Smooth muscle cell (in vitro differentiated cells): ENCODE measurements at regions not wholly inside any gene's neighbourhood (a gene's known extent, or its start where the extent isn't known, plus 50 kb on each side); places are given as distances from the start of the nearest gene placed in this dataset.

Experiments
- DNase-seq: peaks from one replicate; lab custom pipeline; 2025; ENCODE audit not compliant: unreplicated experiment; lab: John Stamatoyannopoulos, UW
- H2AFZ ChIP-seq: fragments of 200-600 bp; sonication (generic); 2 replicates; pipeline ENCODE4 v1.6.0; 2016; ENCODE audit warnings: antibody characterized with exemption, low read depth, mild to moderate bottlenecking
- H3F3A ChIP-seq: fragments of 200-600 bp; sonication (generic); 2 replicates; pipeline ENCODE4 v1.6.0; 2017; ENCODE audit warnings: antibody characterized with exemption, low read depth
- H3K27ac ChIP-seq: fragments of 200-600 bp; sonication (generic); 2 replicates; pipeline ENCODE4 v1.5.1; 2016; ENCODE audit warnings: low read depth, mild to moderate bottlenecking
- H3K27me3 ChIP-seq: fragments of 200-600 bp; sonication (generic); 2 replicates; pipeline ENCODE4 v1.6.1; 2016; ENCODE audit warnings: low read depth, mild to moderate bottlenecking
- H3K36me3 ChIP-seq: fragments of 200-600 bp; sonication (generic); 2 replicates; pipeline ENCODE4 v1.5.1; 2016; ENCODE audit warnings: low read depth
- H3K4me1 ChIP-seq: fragments of 200-600 bp; sonication (generic); 2 replicates; pipeline ENCODE4 v1.5.1; 2016; ENCODE audit warnings: low read depth
- H3K4me2 ChIP-seq: fragments of 200-600 bp; sonication (generic); 2 replicates; pipeline ENCODE4 v1.6.0; 2016; ENCODE audit warnings: mild to moderate bottlenecking
- H3K4me3 ChIP-seq: fragments of 200-600 bp; sonication (generic); 2 replicates; pipeline ENCODE4 v1.5.1; 2016; ENCODE audit warnings: mild to moderate bottlenecking
- H3K79me2 ChIP-seq: fragments of 200-600 bp; sonication (generic); 2 replicates; pipeline ENCODE4 v1.6.0; 2016; ENCODE audit warnings: low read depth, mild to moderate bottlenecking
- H3K9ac ChIP-seq: fragments of 200-600 bp; sonication (generic); 2 replicates; pipeline ENCODE4 v1.6.0; 2016; ENCODE audit warnings: low read depth
- H3K9me3 ChIP-seq: fragments of 200-600 bp; sonication (generic); replicated peaks from 2 replicates; pipeline ENCODE4 v1.5.1; 2016; ENCODE audit warnings: low read depth
- H4K20me1 ChIP-seq: fragments of 200-600 bp; sonication (generic); 2 replicates; pipeline ENCODE4 v1.6.0; 2016; ENCODE audit warnings: low read depth
- WGBS: methylation state at CpG from one replicate; pipeline ENCODE4 v1.1.7; 2016; ENCODE audit warnings: low lambda C conversion rate; 5-methylcytosine and 5-hydroxymethylcytosine counted together
- TF ChIP-seq, protein P1 (sequence below): fragments of 200-600 bp; sonication (generic); IDR thresholded peaks from 2 replicates; pipeline ENCODE4 v1.5.1; 2017; ENCODE audit warnings: borderline replicate concordance, mild to moderate bottlenecking, antibody characterized with exemption; ENCODE audit not compliant: insufficient read depth, poor library complexity, severe bottlenecking

DNA sequence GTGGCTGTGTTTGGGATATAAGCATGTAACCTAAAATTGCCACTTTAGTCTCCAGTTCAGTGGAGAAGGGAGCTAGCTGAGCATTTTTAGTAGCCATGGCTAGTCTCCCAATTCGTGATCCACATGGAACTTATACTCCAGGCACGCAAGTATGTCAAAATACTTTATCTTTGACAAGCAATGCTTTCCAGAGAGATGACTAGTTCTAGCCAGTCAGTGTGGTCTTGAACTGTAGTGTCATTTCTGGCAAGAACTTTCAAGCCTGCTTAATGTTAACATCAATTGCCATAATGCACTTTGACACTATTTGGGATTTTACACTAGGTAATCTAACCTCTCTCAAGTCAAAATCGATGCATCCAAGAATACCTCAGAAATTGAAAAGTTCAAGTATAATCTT lies 660.0 kb downstream of the PTPRC start:
- no peak for DNase-seq
- Histone ChIP-seq H3K4me2 (peak overlapping the region; percentile 74), H3K9ac (peak overlapping the region; percentile 69), H3K4me1 (peaks cover 6% of the 10 kb centered on the region), H4K20me1 (no peaks in the 10 kb centered on the region), H3K27me3 (no peaks in the 10 kb centered on the region), H3K79me2 (no peaks in the 10 kb centered on the region), H3K9me3 (no peaks in the 10 kb centered on the region), H3K4me3 (no peak overlapping the region), H3F3A (peaks cover 6% of the 10 kb centered on the region), H2AFZ (no peak overlapping the region), H3K36me3 (no peaks in the 10 kb centered on the region), H3K27ac (peak overlapping the region; percentile 93)
- 11% methylated on average over 3 of the region's 3 CpGs for WGBS
- TF ChIP-seq, protein P1, sequence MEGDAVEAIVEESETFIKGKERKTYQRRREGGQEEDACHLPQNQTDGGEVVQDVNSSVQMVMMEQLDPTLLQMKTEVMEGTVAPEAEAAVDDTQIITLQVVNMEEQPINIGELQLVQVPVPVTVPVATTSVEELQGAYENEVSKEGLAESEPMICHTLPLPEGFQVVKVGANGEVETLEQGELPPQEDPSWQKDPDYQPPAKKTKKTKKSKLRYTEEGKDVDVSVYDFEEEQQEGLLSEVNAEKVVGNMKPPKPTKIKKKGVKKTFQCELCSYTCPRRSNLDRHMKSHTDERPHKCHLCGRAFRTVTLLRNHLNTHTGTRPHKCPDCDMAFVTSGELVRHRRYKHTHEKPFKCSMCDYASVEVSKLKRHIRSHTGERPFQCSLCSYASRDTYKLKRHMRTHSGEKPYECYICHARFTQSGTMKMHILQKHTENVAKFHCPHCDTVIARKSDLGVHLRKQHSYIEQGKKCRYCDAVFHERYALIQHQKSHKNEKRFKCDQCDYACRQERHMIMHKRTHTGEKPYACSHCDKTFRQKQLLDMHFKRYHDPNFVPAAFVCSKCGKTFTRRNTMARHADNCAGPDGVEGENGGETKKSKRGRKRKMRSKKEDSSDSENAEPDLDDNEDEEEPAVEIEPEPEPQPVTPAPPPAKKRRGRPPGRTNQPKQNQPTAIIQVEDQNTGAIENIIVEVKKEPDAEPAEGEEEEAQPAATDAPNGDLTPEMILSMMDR = no peak

DNA sequence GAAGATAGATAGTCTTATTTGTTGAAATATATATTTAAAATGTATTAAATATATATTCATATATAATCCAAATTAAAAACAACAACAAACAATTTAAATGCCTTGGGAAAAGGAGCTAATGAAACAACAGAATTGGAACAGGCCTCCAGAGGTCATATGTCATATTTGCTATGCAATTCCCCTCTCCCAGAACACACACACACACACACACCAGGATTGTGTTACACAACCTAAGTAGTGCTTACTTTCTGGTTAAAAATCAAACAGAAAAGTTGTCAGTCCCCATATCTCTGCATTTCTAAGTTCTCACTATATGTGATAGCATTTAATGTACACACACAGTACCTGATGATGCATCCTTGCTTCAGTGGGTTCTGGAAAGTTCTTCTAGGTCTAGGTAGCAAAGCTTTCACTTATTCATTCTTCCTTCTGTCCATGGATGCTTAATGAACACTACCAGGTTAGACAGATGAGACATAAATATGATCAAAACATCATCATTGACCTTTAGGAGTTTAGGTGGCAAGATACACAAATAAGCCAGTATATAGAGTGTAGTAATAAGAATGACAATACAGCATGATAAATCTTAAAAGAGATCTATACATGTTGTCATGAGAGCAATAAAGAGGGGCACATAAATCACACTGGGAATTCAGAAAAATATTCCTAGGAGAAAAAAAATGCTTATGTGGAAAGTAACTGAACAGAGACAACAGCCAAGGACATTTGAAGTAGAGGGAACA lies 662.8 kb downstream of the PTPRC start:
- Histone ChIP-seq H3K9ac (no peak overlapping the region), H3K27me3 (no peaks in the 10 kb centered on the region), H3K36me3 (no peaks in the 10 kb centered on the region), H3K4me1 (peaks cover 6% of the 10 kb centered on the region), H2AFZ (peak overlapping the region; percentile 52), H3F3A (peaks cover 6% of the 10 kb centered on the region), H4K20me1 (no peaks in the 10 kb centered on the region), H3K27ac (peak overlapping the region; percentile 59), H3K79me2 (no peaks in the 10 kb centered on the region), H3K9me3 (no peaks in the 10 kb centered on the region), H3K4me3 (no peak overlapping the region), H3K4me2 (no peak overlapping the region)
- TF ChIP-seq, protein P1 = no peak
- DNase-seq = no peak

DNA sequence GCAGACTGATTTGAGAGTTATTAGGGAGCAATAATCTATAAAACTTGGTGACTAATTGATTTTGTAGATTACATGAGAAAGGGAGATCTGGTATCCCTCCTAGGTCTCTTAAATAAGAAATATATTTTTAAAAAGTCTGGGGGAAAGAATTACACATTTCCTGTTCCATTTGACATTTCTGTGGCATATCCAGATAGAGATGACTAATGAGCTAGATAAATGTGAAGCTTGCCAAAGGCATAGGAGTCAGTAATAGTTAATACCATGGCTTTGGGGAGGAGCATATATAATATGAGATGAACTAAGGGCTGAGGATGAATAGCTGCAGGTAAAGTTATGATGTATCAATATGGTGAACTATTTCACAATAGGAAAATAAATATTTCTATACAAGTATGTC lies 663.7 kb downstream of the PTPRC start:
- H2AFZ ChIP-seq = no peak overlapping the region
- no peak overlapping the region for H3K4me3 ChIP-seq
- no peak overlapping the region for H3K9ac ChIP-seq
- H3K36me3 ChIP-seq = no peaks in the 10 kb centered on the region
- no peaks in the 10 kb centered on the region for H3K27me3 ChIP-seq
- H4K20me1 ChIP-seq = no peaks in the 10 kb centered on the region
- peak overlapping the region; percentile 29 for H3K4me2 ChIP-seq
- no peaks in the 10 kb centered on the region for H3K9me3 ChIP-seq
- H3F3A ChIP-seq = peaks cover 6% of the 10 kb centered on the region
- DNase-seq = no peak
- no peaks in the 10 kb centered on the region for H3K79me2 ChIP-seq
- TF ChIP-seq, protein P1 = no peak
- H3K4me1 ChIP-seq = peaks cover 6% of the 10 kb centered on the region
- peak overlapping the region; percentile 59 for H3K27ac ChIP-seq

DNA sequence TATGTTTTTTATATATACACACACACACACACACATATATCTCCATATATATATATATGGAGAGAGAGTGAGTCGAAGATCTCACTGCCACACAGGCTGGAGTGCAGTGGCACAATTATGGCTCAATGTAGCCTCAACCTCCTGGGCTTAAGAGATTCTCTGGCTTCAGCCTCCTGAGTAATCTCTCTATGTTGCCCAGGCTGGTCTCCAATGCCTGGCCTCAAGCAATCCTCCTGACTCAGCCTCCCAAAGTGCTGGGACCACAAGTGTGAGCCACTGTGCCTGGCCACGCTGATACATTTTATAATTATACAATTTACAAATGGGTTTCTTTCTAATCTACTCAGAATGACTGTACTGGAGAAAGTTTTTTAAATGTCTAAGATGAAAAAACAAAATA lies 664.2 kb downstream of the PTPRC start:
- Histone ChIP-seq H3K79me2 (no peaks in the 10 kb centered on the region), H3K4me2 (no peak overlapping the region), H3F3A (peaks cover 6% of the 10 kb centered on the region), H2AFZ (no peak overlapping the region), H4K20me1 (no peaks in the 10 kb centered on the region), H3K36me3 (no peaks in the 10 kb centered on the region), H3K4me3 (no peak overlapping the region), H3K27ac (no peak overlapping the region), H3K9ac (no peak overlapping the region), H3K9me3 (no peaks in the 10 kb centered on the region), H3K27me3 (no peaks in the 10 kb centered on the region), H3K4me1 (peaks cover 6% of the 10 kb centered on the region)
- 98% methylated on average over 2 of the region's 2 CpGs for WGBS
- DNase-seq = no peak
- TF ChIP-seq, protein P1 = no peak
